Neural crest cell (in vitro differentiated cells): ENCODE measurements at regions not wholly inside any gene's neighbourhood (a gene's known extent, or its start where the extent isn't known, plus 50 kb on each side); places are given as distances from the start of the nearest gene placed in this dataset.

Source experiments
- DNase-seq: peaks from one replicate; pipeline ENCODE4 v3.0.0; 2021; ENCODE audit warnings: low read depth, mixed read lengths, low spot score
- H3K27ac Mint-ChIP-seq: one replicate; pipeline ENCODE4 v1.8.0; 2021; ENCODE audit warnings: mild to moderate bottlenecking, mixed read lengths; ENCODE audit not compliant: unreplicated experiment
- H3K27me3 Mint-ChIP-seq: 2 replicates; pipeline ENCODE4 v1.8.0; 2021; ENCODE audit warnings: low read depth, mild to moderate bottlenecking, mixed read lengths
- H3K36me3 Mint-ChIP-seq: 2 replicates; pipeline ENCODE4 v1.8.0; 2021; ENCODE audit warnings: low read depth, mild to moderate bottlenecking, mixed read lengths
- H3K4me1 Mint-ChIP-seq: 2 replicates; pipeline ENCODE4 v1.8.0; 2021; ENCODE audit warnings: mixed read lengths
- H3K4me3 Mint-ChIP-seq: one replicate; pipeline ENCODE4 v1.8.0; 2021; ENCODE audit warnings: mild to moderate bottlenecking, mixed read lengths
- H3K9me3 Mint-ChIP-seq: 2 replicates; pipeline ENCODE4 v1.8.0; 2021; ENCODE audit warnings: mixed read lengths
- TF ChIP-seq, protein P1 (sequence below): fragments of 200-600 bp; sonication (generic); conservative IDR thresholded peaks from 2 replicates; pipeline ENCODE4 v1.5.0; 2021; ENCODE audit warnings: antibody characterized with exemption, mild to moderate bottlenecking

DNA sequence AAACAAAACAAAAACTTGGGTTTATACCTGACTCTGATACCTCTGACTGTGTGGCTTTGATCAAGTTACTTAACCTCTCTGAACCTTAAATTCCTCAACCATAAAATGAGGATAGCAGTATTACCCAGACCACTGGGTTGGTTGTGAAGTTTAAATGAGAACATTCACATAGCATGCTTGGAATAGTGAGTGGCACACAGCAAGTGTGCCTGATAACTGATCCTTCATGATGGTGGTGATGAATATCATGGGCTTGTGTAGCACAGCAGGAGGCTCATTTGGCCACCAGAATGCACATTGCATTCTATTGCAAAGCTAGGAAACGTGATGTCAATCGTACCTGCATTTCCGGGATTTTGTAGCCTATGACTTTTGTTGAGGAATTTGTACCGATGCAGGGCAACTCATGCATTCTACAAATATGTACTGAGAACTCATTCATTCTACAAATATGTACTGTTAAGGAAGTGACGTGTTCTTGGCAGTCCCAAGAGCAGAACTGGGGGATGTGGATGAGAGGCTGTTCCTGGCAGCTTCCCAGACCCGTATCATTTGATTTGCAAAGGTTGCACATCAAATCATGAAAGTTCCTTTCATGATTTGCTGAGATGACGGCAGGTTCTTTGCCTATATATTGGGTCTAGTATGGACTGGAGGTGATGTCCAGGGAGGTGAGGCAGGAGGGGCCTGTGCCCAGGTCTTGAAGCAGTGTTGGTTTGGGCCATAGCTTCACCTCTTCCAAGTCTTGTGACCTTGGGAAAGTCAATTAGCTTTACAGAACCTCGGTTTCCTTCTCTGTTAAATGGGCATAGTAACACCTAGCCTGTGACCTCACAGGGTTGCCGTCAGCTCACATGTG lies 94.6 kb upstream of the SMNDC1 start:
- H3K4me1 Mint-ChIP-seq: peaks cover 13% of the 10 kb centered on the region
- H3K27ac Mint-ChIP-seq: no peak overlapping the region

DNA sequence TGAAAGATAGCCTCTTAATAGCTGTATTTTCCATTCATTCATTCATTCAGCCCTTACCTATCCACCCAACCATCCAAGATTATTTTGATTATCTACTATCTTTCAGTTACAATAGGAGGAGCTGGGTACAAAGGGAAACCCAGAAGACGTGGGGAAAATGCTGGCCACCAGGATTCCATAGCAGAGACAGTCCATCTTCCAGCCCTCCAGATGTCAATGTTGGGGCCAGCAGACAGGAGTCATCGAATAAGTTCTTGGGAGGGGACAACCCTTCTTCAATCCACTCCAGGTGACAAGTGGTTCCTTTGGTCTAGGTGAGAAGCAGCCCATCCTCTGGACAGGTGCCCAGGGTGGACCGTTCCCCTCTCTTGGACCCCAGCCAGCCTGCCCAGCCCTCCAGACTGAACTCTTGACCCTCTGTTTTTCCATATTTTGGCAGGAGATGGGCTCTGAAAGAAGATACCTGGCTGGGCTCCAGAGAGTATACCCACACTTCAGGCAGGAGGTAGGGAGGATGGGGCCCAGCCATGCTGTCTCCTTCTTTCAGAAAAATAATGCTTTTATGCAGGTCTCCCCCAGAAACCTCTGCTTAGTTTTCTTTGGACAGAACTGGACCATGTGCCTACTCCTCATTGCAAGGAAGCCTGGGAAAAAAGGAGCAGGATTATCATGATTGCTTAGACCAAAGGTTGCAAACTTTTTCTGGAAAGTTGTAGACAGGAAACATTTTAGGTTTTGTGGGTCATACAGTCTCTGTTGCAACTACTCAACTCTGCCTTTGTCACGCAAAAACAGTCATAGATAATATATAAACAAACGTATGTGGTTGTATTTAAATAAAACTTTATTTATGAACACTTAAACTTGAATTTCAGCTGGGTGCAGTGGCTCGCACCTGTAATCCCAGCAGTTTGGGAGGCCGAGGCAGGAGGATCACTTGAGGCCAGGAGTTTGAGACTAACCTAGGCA lies 95.5 kb upstream of the SMNDC1 start:
- DNase-seq: no peak
- Mint-ChIP-seq H3K36me3 (no peaks in the 10 kb centered on the region), H3K9me3 (no peaks in the 10 kb centered on the region), H3K27ac (no peak overlapping the region), H3K27me3 (no peaks in the 10 kb centered on the region), H3K4me3 (no peak overlapping the region), H3K4me1 (peaks cover 13% of the 10 kb centered on the region)
- TF ChIP-seq, protein P1, sequence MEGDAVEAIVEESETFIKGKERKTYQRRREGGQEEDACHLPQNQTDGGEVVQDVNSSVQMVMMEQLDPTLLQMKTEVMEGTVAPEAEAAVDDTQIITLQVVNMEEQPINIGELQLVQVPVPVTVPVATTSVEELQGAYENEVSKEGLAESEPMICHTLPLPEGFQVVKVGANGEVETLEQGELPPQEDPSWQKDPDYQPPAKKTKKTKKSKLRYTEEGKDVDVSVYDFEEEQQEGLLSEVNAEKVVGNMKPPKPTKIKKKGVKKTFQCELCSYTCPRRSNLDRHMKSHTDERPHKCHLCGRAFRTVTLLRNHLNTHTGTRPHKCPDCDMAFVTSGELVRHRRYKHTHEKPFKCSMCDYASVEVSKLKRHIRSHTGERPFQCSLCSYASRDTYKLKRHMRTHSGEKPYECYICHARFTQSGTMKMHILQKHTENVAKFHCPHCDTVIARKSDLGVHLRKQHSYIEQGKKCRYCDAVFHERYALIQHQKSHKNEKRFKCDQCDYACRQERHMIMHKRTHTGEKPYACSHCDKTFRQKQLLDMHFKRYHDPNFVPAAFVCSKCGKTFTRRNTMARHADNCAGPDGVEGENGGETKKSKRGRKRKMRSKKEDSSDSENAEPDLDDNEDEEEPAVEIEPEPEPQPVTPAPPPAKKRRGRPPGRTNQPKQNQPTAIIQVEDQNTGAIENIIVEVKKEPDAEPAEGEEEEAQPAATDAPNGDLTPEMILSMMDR: no peak

More for the DNA sequence above, 94.6 kb upstream of the SMNDC1 start:
- Mint-ChIP-seq H3K36me3 (no peaks in the 10 kb centered on the region), H3K27me3 (no peaks in the 10 kb centered on the region), H3K9me3 (no peaks in the 10 kb centered on the region), H3K4me3 (no peak overlapping the region)
- no peak for DNase-seq
- TF ChIP-seq, protein P1: no peak

DNA sequence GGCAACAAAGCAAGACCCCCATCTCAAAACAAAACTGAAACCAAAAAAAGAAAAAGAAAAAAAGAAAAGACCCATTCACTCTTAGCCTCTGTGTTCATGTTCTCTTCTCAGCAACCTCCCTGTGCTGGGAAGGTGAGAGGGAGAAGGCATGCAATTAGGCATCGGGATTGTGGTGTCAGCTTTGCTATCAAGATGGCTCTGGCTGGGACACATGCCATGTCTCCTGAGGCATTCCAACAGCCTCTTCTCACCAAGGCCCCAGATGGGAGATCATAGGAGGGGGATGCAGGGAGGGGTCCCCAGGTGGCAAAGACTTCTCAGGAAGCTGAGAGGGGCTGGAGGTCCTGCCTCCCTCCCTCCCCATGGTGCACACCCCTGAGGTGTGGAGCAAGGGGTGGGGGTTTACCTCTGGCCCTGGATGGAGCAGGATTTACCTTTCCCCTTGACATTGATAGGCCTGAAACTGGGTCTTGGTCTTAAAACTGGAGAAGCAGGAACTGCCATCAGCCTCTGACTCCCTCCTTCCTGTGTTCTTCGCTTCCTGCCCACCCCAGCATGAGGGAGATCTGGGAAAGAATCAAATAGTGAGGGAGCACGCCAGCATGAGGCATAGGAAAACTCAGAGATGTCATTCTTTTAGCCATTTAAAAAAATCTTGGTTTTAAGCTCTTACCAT lies 96.2 kb upstream of the DUSP5 start:
- DNase-seq: no peak
- H3K27ac Mint-ChIP-seq: no peak overlapping the region

DNA sequence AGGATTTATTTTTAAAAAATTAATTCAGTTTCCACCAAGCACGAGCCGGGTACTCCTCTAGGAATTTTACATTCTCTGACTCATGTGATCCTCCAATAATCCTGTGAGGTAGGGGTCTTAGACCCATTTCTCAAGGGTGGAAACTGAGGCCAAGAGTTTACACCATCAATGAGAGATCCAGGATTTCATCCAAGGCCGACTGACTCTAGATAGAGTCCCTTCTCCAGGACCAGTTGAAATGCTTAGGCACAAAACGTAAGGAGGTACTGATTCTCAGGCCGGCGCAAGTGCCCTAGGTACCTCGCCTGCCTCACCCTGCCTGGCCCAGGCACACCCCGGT lies 95.7 kb upstream of the DUSP5 start:
- Mint-ChIP-seq H3K27ac (no peak overlapping the region), H3K4me1 (peaks cover 13% of the 10 kb centered on the region), H3K36me3 (no peaks in the 10 kb centered on the region), H3K27me3 (no peaks in the 10 kb centered on the region), H3K9me3 (no peaks in the 10 kb centered on the region), H3K4me3 (no peak overlapping the region)
- TF ChIP-seq, protein P1: no peak
- DNase-seq: no peak

More for the DNA sequence above, 96.2 kb upstream of the DUSP5 start:
- peaks cover 13% of the 10 kb centered on the region for H3K4me1 Mint-ChIP-seq
- TF ChIP-seq, protein P1: no peak
- no peaks in the 10 kb centered on the region for H3K9me3 Mint-ChIP-seq
- no peaks in the 10 kb centered on the region for H3K36me3 Mint-ChIP-seq
- no peaks in the 10 kb centered on the region for H3K27me3 Mint-ChIP-seq
- no peak overlapping the region for H3K4me3 Mint-ChIP-seq

DNA sequence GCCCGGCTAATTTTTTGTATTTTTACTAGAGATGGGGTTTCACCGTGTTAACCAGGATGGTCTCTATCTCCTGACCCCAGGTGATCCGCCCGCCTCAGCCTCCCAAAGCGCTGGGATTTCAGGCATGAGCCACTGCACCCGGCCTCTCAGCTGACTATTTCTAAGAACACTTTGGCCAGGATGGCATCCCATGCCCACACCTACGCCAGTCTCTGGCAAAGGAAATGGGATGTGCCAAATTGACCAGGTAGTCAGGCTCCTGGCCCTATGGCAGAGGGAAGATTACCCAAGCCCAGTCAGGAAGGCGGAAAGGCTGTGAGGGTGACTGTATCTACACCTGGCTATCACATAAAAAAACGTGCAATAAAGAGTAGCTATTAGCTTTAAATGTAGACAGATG lies 94.1 kb upstream of the DUSP5 start:
- Mint-ChIP-seq H3K27ac (no peak overlapping the region), H3K4me3 (no peak overlapping the region), H3K4me1 (peaks cover 13% of the 10 kb centered on the region), H3K9me3 (no peaks in the 10 kb centered on the region), H3K36me3 (no peaks in the 10 kb centered on the region), H3K27me3 (no peaks in the 10 kb centered on the region)
- TF ChIP-seq, protein P1: no peak
- no peak for DNase-seq
